Lung (tissue), 11 donors: ENCODE measurements at regions not wholly inside any gene's neighbourhood (a gene's known extent, or its start where the extent isn't known, plus 50 kb on each side); places are given as distances from the start of the nearest gene placed in this dataset.

Experiments
- ATAC-seq: fragments of 200-7000 bp; cut with Tn5 transposase; one replicate; pipeline ENCODE4 v1.9.1; 2020; ENCODE audit warnings: moderate number of reproducible peaks; ENCODE audit not compliant: insufficient read depth, low FRiP score
- DNase-seq, 3 donors: peaks; one replicate each; pipeline ENCODE4 v3.0.0-alpha.2; 2013 to 2017
- H3K27ac ChIP-seq, 2 donors: one replicate each; pipeline ENCODE4 v1.5.1; 2013; ENCODE audit warnings: mild to moderate bottlenecking in 2 of 2, moderate library complexity in 2 of 2, control low read depth in 1 of 2, inconsistent platforms in 1 of 2, low read depth in 1 of 2, low read length in 1 of 2
- H3K27me3 ChIP-seq, 3 donors: one replicate each; pipeline ENCODE4 v1.5.1; 2013; ENCODE audit warnings: low read length in 2 of 3; ENCODE audit not compliant: control insufficient read depth in 3 of 3, insufficient read depth in 3 of 3
- H3K36me3 ChIP-seq, 4 donors: one replicate each; pipeline ENCODE4 v1.5.1; 2013; ENCODE audit warnings: low read length in 4 of 4, mild to moderate bottlenecking in 1 of 4, moderate library complexity in 1 of 4; ENCODE audit not compliant: control insufficient read depth in 4 of 4, insufficient read depth in 4 of 4
- H3K4me1 ChIP-seq, 5 donors: one replicate each; pipeline ENCODE4 v1.5.1; 2013; ENCODE audit warnings: low read length in 5 of 5, mild to moderate bottlenecking in 2 of 5, moderate library complexity in 1 of 5; ENCODE audit not compliant: control insufficient read depth in 5 of 5, insufficient read depth in 5 of 5
- H3K4me3 ChIP-seq: one replicate; pipeline ENCODE4 v1.5.1; 2013; ENCODE audit warnings: mild to moderate bottlenecking, control low read depth, moderate library complexity
- H3K9ac ChIP-seq, 2 donors: one replicate each; pipeline ENCODE4 v1.5.1; 2013; ENCODE audit warnings: low read length in 2 of 2, control low read depth in 1 of 2; ENCODE audit not compliant: insufficient read depth in 1 of 2
- H3K9me3 ChIP-seq, 4 donors: one replicate each; pipeline ENCODE4 v1.5.1; 2013; ENCODE audit warnings: low read length in 3 of 4, mild to moderate bottlenecking in 1 of 4, moderate library complexity in 1 of 4; ENCODE audit not compliant: control insufficient read depth in 4 of 4, insufficient read depth in 3 of 4
- CTCF ChIP-seq: IDR thresholded peaks from 2 replicates; pipeline ENCODE4 v1.5.1; 2012; ENCODE audit warnings: mild to moderate bottlenecking; ENCODE audit errors: control extremely low read depth, extremely low read depth
- WGBS, 2 donors: extraction: QIAGEN DNeasy Blood & Tissue Kit; methylation state at CpG; one replicate each; pipeline ENCODE4 v1.1.7; 2013; 5-methylcytosine and 5-hydroxymethylcytosine counted together
- donor health status: control.
- donor health status: control.
- donor health status: Bipolar disorder and iron deficiency.
- donor health status: healthy.
- donor health status: DM: yes; HTN: yes; CAD: no.

- ATAC-seq (peak; percentile 71), DNase-seq (peak; percentile 24 to 74 (median 54))
- peak; percentile 51 for TF ChIP-seq CTCF
- Histone ChIP-seq H3K27me3 (no peaks in the 10 kb centered on the region), H3K36me3 (no peaks in the 10 kb centered on the region), H3K4me3 (no peak overlapping the region), H3K27ac (no peak overlapping the region), H3K4me1 (no peaks in the 10 kb centered on the region), H3K9me3 (no peaks in the 10 kb centered on the region), H3K9ac (no peak overlapping the region)
- WGBS, 2 donors = 35 to 37% methylated on average over 8 of the region's 8 CpGs
Observed at GRCh38 chr1:233790662-233791371, 113.7 kb upstream of the SLC35F3 start.

- Histone ChIP-seq H3K9me3 (no peaks in the 10 kb centered on the region), H3K9ac (no peak overlapping the region), H3K4me3 (no peak overlapping the region), H3K36me3 (no peaks in the 10 kb centered on the region), H3K4me1 (no peaks in the 10 kb centered on the region), H3K27ac (no peak overlapping the region), H3K27me3 (no peaks in the 10 kb centered on the region)
- no peak for DNase-seq
- WGBS, 2 donors = 8 to 11% methylated on average over 1 of the region's 1 CpG
- ATAC-seq = no peak
- no peak for TF ChIP-seq CTCF
Observed at GRCh38 chr1:233791372-233791703, 113.1 kb upstream of the SLC35F3 start.

- no peak for TF ChIP-seq CTCF
- no peaks in the 10 kb centered on the region for H3K27me3 ChIP-seq
- DNase-seq (no peak), ATAC-seq (no peak)
- no peaks in the 10 kb centered on the region for H3K4me1 ChIP-seq
- no peaks in the 10 kb centered on the region for H3K9me3 ChIP-seq
- H3K27ac ChIP-seq = no peak overlapping the region
- no peak overlapping the region for H3K9ac ChIP-seq
- WGBS, 2 donors = 85 to 94% methylated on average over 6 of the region's 6 CpGs
- no peak overlapping the region for H3K4me3 ChIP-seq
- H3K36me3 ChIP-seq = no peaks in the 10 kb centered on the region
Observed at GRCh38 chr1:233791721-233792120, 112.8 kb upstream of the SLC35F3 start.

- H3K27me3 ChIP-seq = no peaks in the 10 kb centered on the region
- no peak overlapping the region for H3K9ac ChIP-seq
- no peak overlapping the region for H3K4me3 ChIP-seq
- DNase-seq (no peak), ATAC-seq (no peak)
- H3K9me3 ChIP-seq = no peaks in the 10 kb centered on the region
- no peaks in the 10 kb centered on the region for H3K36me3 ChIP-seq
- H3K4me1 ChIP-seq = no peaks in the 10 kb centered on the region
- WGBS, 2 donors = 92 to 98% methylated on average over 2 of the region's 2 CpGs
- no peak for TF ChIP-seq CTCF
- H3K27ac ChIP-seq = no peak overlapping the region
Observed at GRCh38 chr1:233794863-233795262, 109.6 kb upstream of the SLC35F3 start.
